ENCODE measurements at regions not wholly inside any gene's neighbourhood (a gene's known extent, or its start where the extent isn't known, plus 50 kb on each side); places are given as distances from the start of the nearest gene placed in this dataset.

GRCh38 chr15:35616498-35617271, 70.7 kb upstream of the DPH6 start:
- TF ChIP-seq HOMEZ (CRISPR knock-in tag; IDR thresholded peaks at IDR 0.05; ENCODE audit: low read depth): no peak
- TF ChIP-seq JDP2 (CRISPR knock-in tag; IDR thresholded peaks at IDR 0.05; ENCODE audit: borderline replicate concordance): no peak
- 0% methylated on average over 1 of the region's 1 CpG for WGBS (ENCODE audit: low lambda C conversion rate)
- Histone ChIP-seq H3K79me2 (ENCODE audit: insufficient read depth, low read length) (no peaks in the 10 kb centered on the region), H3K27ac (ENCODE audit: extremely low read length, insufficient read depth, low read length) (no peak overlapping the region), H3K27me3 (ENCODE audit: control insufficient read depth in 1 of 2, insufficient read depth in 2 of 2, low read length in 2 of 2) (no peaks in the 10 kb centered on the region), H3K4me3 (replicated peaks in 1 of 3; ENCODE audit: insufficient read depth in 1 of 3, low read depth in 2 of 3, low read length in 3 of 3) (no peak overlapping the region), H4K20me1 (ENCODE audit: insufficient read depth, low read length) (no peaks in the 10 kb centered on the region), H3K4me2 (ENCODE audit: low read depth, low read length) (no peak overlapping the region), H3K9ac (ENCODE audit: insufficient read depth, low read depth, low read length) (no peak overlapping the region), H3K36me3 (replicated peaks in 1 of 2; ENCODE audit: control insufficient read depth in 1 of 2, insufficient read depth in 2 of 2, low read length in 2 of 2) (no peaks in the 10 kb centered on the region), H3K4me1 (ENCODE audit: insufficient read depth, low read length) (no peaks in the 10 kb centered on the region), H3K9me3 (ENCODE audit: low read length) (no peaks in the 10 kb centered on the region), H2AFZ (ENCODE audit: low read length) (no peak overlapping the region)
- no peak for FAIRE-seq
- intact Hi-C loops (cut with micrococcal nuclease; ENCODE audit: unreplicated experiment) (no loop called here), in situ Hi-C loops (cut with HindIII; ENCODE audit: extremely low pct_ligation_motif_present, low pct_unique_long_range_greater_than_20kb) (no loop called here)
- ChIA-PET POLR2A (no interaction called here), CTCF (ENCODE audit: low intra/inter-chr PET ratio, low total read pairs) (no interaction called here)
- no peak for DNase-seq (ENCODE audit: low spot score)
- no TSS peak for BruUV-seq (replicated peaks)
- ATAC-seq: no peak

DNA sequence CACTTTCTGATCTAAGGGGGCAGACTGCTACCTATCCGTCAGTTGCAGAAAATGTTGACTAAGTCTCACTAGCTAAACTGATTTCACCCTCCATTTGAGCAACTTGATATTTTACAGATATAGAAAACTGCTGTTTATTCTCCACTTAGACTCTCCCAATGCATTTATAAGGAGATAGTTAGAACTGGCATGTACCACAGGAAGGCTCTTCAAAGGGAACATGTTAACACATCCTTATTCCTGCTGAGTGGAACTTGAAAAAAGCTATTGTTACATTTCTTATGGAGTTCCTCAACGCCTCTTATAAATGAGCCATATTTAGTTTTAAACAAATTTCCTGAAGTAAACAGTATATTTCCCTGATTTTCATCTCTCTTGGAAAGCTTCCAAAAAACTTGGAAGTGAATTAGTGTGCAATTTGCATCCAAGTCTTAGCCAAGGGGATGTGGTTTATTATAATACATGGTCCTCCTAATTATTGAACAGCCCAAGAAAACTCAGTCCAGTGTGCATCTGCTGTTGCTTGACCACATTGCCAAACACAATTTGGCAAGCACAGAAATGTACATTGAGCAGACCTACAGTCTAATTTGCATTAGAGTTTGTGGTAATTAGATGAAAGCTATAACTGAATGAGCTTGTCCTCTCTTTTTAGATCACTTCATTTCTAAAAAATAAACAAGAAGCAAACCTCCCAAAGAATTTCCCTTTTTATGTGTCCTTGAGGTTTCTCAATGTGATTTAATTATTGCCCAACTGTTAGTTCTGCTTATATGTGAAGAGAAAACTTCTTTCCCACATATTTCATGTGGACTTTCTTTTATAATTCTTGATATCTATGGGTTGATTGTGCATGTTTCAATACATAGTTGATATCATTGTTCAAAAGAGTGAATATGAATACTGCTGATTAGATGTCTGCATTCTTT, 72.6 kb upstream of the DPH6 start:
- no peak for FAIRE-seq
- no peaks in the 10 kb centered on the region for H3K79me2 ChIP-seq (ENCODE audit: insufficient read depth, low read length)
- no peak overlapping the region for H3K4me3 ChIP-seq (replicated peaks in 1 of 3; ENCODE audit: insufficient read depth in 1 of 3, low read depth in 2 of 3, low read length in 3 of 3)
- intact Hi-C loops (cut with micrococcal nuclease; ENCODE audit: unreplicated experiment) (no loop called here), in situ Hi-C loops (cut with HindIII; ENCODE audit: extremely low pct_ligation_motif_present, low pct_unique_long_range_greater_than_20kb) (no loop called here)
- ChIA-PET POLR2A (no interaction called here), CTCF (ENCODE audit: low intra/inter-chr PET ratio, low total read pairs) (no interaction called here)
- no peak overlapping the region for H3K4me2 ChIP-seq (ENCODE audit: low read depth, low read length)
- no peak overlapping the region for H3K9ac ChIP-seq (ENCODE audit: insufficient read depth, low read depth, low read length)
- H3K4me1 ChIP-seq (ENCODE audit: insufficient read depth, low read length): no peaks in the 10 kb centered on the region
- H3K27me3 ChIP-seq (ENCODE audit: control insufficient read depth in 1 of 2, insufficient read depth in 2 of 2, low read length in 2 of 2): no peaks in the 10 kb centered on the region
- no peak overlapping the region for H2AFZ ChIP-seq (ENCODE audit: low read length)
- no peak overlapping the region for H3K27ac ChIP-seq (ENCODE audit: extremely low read length, insufficient read depth, low read length)
- no TSS peak for BruUV-seq (replicated peaks)
- TF ChIP-seq CEBPB (IDR thresholded peaks at IDR 0.05; ENCODE audit: borderline replicate concordance, low read depth, low read length): 0 out of 2 replicates have a peak, but pooled peaks have one; percentile 10
- no peak for TF ChIP-seq ZMAT3 (CRISPR knock-in tag; conservative IDR thresholded peaks at IDR 0.05)
- H3K36me3 ChIP-seq (replicated peaks in 1 of 2; ENCODE audit: control insufficient read depth in 1 of 2, insufficient read depth in 2 of 2, low read length in 2 of 2): no peaks in the 10 kb centered on the region
- no peak for ATAC-seq
- 0% methylated on average over 2 of the region's 2 CpGs for WGBS (ENCODE audit: low lambda C conversion rate)
- no peak for DNase-seq (ENCODE audit: low spot score)
- H3K9me3 ChIP-seq (ENCODE audit: low read length): no peaks in the 10 kb centered on the region
- H4K20me1 ChIP-seq (ENCODE audit: insufficient read depth, low read length): no peaks in the 10 kb centered on the region

All from HepG2 (cell line).